ENCODE measurements at regions not wholly inside any gene's neighbourhood (a gene's known extent, or its start where the extent isn't known, plus 50 kb on each side); places are given as distances from the start of the nearest gene placed in this dataset.

DNA sequence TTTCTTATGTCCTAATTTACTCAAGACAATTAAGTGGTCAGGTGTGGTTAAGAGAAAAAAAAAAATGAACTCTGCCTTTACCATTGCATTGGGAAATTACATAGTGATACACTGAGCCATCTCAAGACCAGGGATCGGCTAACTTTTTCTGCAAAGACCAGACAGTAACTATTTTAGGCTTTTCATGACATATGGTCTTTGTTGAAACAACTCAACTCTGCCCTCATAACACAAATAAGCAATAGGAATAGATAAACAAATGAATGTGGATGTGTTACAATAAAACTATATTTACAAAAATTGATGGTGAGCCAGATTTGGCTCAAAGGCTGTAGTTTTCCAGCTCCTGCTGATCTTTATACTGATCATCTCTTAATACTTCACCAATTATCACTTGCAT is 632.6 kb upstream of the INTU start:
- FAIRE-seq (no peak), DNase-seq (ENCODE audit: low spot score) (no peak), ATAC-seq (no peak)
- no peaks in the 10 kb centered on the region for H3K27me3 ChIP-seq (ENCODE audit: control insufficient read depth in 1 of 2, insufficient read depth in 2 of 2, low read length in 2 of 2)
- BruUV-seq (replicated peaks), result no TSS peak
- 4% methylated on average over 1 of the region's 1 CpG for WGBS (ENCODE audit: low lambda C conversion rate)
- H3K9me3 ChIP-seq (ENCODE audit: low read length), result no peaks in the 10 kb centered on the region
- TF ChIP-seq, protein P1, sequence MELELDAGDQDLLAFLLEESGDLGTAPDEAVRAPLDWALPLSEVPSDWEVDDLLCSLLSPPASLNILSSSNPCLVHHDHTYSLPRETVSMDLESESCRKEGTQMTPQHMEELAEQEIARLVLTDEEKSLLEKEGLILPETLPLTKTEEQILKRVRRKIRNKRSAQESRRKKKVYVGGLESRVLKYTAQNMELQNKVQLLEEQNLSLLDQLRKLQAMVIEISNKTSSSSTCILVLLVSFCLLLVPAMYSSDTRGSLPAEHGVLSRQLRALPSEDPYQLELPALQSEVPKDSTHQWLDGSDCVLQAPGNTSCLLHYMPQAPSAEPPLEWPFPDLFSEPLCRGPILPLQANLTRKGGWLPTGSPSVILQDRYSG (CRISPR knock-in tag; IDR thresholded peaks at IDR 0.05), result no peak
- TF ChIP-seq CENPT (CRISPR knock-in tag; IDR thresholded peaks at IDR 0.05; ENCODE audit: low read depth), result no peak
- TF ChIP-seq ARNT (IDR thresholded peaks at IDR 0.05), result no peak
- no peak for TF ChIP-seq ZNF136 (CRISPR knock-in tag; IDR thresholded peaks at IDR 0.05; ENCODE audit: low read depth)
- TF ChIP-seq, protein P2, sequence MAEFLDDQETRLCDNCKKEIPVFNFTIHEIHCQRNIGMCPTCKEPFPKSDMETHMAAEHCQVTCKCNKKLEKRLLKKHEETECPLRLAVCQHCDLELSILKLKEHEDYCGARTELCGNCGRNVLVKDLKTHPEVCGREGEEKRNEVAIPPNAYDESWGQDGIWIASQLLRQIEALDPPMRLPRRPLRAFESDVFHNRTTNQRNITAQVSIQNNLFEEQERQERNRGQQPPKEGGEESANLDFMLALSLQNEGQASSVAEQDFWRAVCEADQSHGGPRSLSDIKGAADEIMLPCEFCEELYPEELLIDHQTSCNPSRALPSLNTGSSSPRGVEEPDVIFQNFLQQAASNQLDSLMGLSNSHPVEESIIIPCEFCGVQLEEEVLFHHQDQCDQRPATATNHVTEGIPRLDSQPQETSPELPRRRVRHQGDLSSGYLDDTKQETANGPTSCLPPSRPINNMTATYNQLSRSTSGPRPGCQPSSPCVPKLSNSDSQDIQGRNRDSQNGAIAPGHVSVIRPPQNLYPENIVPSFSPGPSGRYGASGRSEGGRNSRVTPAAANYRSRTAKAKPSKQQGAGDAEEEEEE (CRISPR knock-in tag; IDR thresholded peaks at IDR 0.05; ENCODE audit: borderline replicate concordance), result no peak
- TF ChIP-seq, protein P3, sequence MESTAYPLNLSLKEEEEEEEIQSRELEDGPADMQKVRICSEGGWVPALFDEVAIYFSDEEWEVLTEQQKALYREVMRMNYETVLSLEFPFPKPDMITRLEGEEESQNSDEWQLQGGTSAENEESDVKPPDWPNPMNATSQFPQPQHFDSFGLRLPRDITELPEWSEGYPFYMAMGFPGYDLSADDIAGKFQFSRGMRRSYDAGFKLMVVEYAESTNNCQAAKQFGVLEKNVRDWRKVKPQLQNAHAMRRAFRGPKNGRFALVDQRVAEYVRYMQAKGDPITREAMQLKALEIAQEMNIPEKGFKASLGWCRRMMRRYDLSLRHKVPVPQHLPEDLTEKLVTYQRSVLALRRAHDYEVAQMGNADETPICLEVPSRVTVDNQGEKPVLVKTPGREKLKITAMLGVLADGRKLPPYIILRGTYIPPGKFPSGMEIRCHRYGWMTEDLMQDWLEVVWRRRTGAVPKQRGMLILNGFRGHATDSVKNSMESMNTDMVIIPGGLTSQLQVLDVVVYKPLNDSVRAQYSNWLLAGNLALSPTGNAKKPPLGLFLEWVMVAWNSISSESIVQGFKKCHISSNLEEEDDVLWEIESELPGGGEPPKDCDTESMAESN (CRISPR knock-in tag; conservative IDR thresholded peaks at IDR 0.05), result no peak
- TF ChIP-seq ZNF17 (CRISPR knock-in tag; IDR thresholded peaks at IDR 0.05), result no peak
- no peaks in the 10 kb centered on the region for H3K4me1 ChIP-seq (ENCODE audit: insufficient read depth, low read length)
- ChIA-PET CTCF (ENCODE audit: low intra/inter-chr PET ratio, low total read pairs) (no interaction called here), POLR2A (no interaction called here)
- no peaks in the 10 kb centered on the region for H3K36me3 ChIP-seq (replicated peaks in 1 of 2; ENCODE audit: control insufficient read depth in 1 of 2, insufficient read depth in 2 of 2, low read length in 2 of 2)
- no peak overlapping the region for H3K4me3 ChIP-seq (replicated peaks in 1 of 3; ENCODE audit: insufficient read depth in 1 of 3, low read depth in 2 of 3, low read length in 3 of 3)
- H3K27ac ChIP-seq (ENCODE audit: extremely low read length, insufficient read depth, low read length), result no peak overlapping the region
- intact Hi-C loops (cut with micrococcal nuclease; ENCODE audit: unreplicated experiment) (no loop called here), in situ Hi-C loops (cut with HindIII; ENCODE audit: extremely low pct_ligation_motif_present, low pct_unique_long_range_greater_than_20kb) (no loop called here)
- no peak overlapping the region for H3K4me2 ChIP-seq (ENCODE audit: low read depth, low read length)
- no peaks in the 10 kb centered on the region for H3K79me2 ChIP-seq (ENCODE audit: insufficient read depth, low read length)
- no peaks in the 10 kb centered on the region for H4K20me1 ChIP-seq (ENCODE audit: insufficient read depth, low read length)
- no peak overlapping the region for H2AFZ ChIP-seq (ENCODE audit: low read length)
- H3K9ac ChIP-seq (ENCODE audit: insufficient read depth, low read depth, low read length), result no peak overlapping the region
